ENCODE measurements at regions not wholly inside any gene's neighbourhood (a gene's known extent, or its start where the extent isn't known, plus 50 kb on each side); places are given as distances from the start of the nearest gene placed in this dataset.

DNA sequence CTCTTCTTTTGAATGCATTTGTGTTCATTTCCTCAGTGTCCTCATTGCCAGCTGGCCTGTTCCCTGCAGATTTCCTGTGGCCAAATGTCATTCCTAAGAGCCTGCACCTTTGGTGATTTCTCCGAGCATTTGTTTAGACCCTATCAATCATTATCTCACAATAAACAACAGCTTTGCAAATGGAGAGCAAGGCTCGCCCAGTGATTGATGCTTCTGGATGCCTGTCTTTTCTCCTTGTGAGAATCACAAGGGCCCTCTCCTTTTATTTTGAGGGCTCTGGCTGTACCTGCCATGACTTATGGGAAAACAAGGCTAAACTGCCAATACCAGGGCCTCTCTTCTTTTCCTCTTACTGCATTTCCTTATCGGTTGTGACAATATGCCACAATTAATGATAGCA lies 1454.4 kb upstream of the CELF4 start:
- no peak overlapping the region for H3K23ac ChIP-seq (ENCODE audit: low read depth, low read length, poor library complexity)
- no peak overlapping the region for H3K4ac ChIP-seq (ENCODE audit: low read length)
- H3K18ac ChIP-seq (ENCODE audit: low read length): no peak overlapping the region
- no peaks in the 10 kb centered on the region for H3K36me3 ChIP-seq (replicated peaks in 1 of 2; ENCODE audit: control insufficient read depth in 2 of 2, insufficient read depth in 2 of 2, low read length in 2 of 2)
- H3K79me1 ChIP-seq (ENCODE audit: low read depth, low read length): no peaks in the 10 kb centered on the region
- H2AK5ac ChIP-seq (ENCODE audit: low read depth, low read length): no peak overlapping the region
- peak overlapping the region; percentile 27 for H2AFZ ChIP-seq (ENCODE audit: low read length)
- H3K4me3 ChIP-seq (ENCODE audit: low read length in 2 of 2): no peak overlapping the region
- no peak overlapping the region for H4K91ac ChIP-seq (ENCODE audit: low read depth, low read length, poor library complexity)
- H4K8ac ChIP-seq (ENCODE audit: low read depth, low read length): no peak overlapping the region
- H3K27ac ChIP-seq (replicated peaks; ENCODE audit: low read length): no peak overlapping the region
- no peak overlapping the region for H3K14ac ChIP-seq (ENCODE audit: low read length)
- H2BK5ac ChIP-seq (ENCODE audit: low read length): no peak overlapping the region
- no peaks in the 10 kb centered on the region for H3K9me3 ChIP-seq (replicated peaks in 1 of 2; ENCODE audit: control insufficient read depth in 2 of 2, insufficient read depth in 1 of 2, low read depth in 1 of 2, low read length in 2 of 2)
- H2BK12ac ChIP-seq (ENCODE audit: low read length): no peak overlapping the region
- WGBS, 2 donors (ENCODE audit: extremely low coverage in 2 of 2, insufficient read length in 2 of 2, insufficient replicate concordance in 1 of 2): no CpG with 5 or more reads among the region's 3 CpGs
- no peak for DNase-seq (ENCODE audit: low spot score)
- no peak overlapping the region for H3K9ac ChIP-seq (ENCODE audit: low read depth, low read length, poor library complexity)
- no peak overlapping the region for H3K4me2 ChIP-seq (ENCODE audit: insufficient read depth, low read length, poor library complexity, severe bottlenecking)
- no peak overlapping the region for H2BK15ac ChIP-seq (ENCODE audit: low read length)
- H2BK120ac ChIP-seq (ENCODE audit: low read depth, low read length): no peak overlapping the region
- no peaks in the 10 kb centered on the region for H3K4me1 ChIP-seq (ENCODE audit: control insufficient read depth in 2 of 2, insufficient read depth in 1 of 2, low read depth in 1 of 2, low read length in 2 of 2)
- H3K27me3 ChIP-seq (ENCODE audit: control insufficient read depth in 3 of 3, insufficient read depth in 3 of 3, low read depth in 1 of 3, low read length in 3 of 3): no peaks in the 10 kb centered on the region

DNA sequence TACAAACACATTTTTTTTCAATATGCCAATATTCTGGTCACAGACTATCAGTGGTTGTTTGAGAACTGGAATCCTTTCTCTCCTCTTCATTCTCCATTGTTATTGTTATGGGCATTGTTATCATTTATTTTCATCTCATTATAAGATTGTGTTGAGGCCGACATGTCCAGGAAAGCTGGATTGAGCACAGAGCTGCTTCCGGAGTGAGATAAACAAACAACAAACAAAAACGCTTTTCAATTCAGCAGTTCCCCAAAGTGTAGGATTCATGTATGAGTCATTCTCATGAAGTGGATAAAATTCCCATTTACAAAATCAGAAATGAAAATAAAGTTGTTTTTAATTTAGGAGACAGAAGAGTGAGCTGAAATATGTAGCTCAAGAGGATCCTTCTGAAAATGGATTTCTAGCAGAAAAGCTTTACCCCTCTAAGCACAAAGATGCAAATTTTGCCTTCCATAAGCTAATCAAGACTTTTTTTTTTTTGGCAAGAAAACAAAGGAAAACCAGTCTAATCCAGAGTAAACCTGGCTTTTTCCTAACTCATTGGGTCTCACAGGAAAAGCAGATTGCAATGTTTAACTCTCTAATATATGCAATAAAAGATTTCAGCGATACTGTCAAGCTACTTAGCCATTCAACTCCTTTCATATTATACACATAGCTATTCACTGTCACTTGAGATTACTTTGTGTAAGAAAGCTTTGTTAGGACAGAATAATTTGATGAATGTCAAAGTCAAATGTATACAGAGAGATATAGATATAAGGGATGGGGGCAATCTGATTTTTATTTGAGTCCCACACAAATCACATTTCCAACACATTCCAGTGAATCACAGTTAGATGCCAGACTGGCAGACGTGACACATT lies 1441.7 kb upstream of the CELF4 start:
- H2BK120ac ChIP-seq (ENCODE audit: low read depth, low read length): no peak overlapping the region
- no peaks in the 10 kb centered on the region for H3K79me1 ChIP-seq (ENCODE audit: low read depth, low read length)
- no peak overlapping the region for H2AK5ac ChIP-seq (ENCODE audit: low read depth, low read length)
- H3K4me3 ChIP-seq (ENCODE audit: low read length in 2 of 2): no peak overlapping the region
- no peak overlapping the region for H3K4me2 ChIP-seq (ENCODE audit: insufficient read depth, low read length, poor library complexity, severe bottlenecking)
- H2BK12ac ChIP-seq (ENCODE audit: low read length): no peak overlapping the region
- no peaks in the 10 kb centered on the region for H3K9me3 ChIP-seq (replicated peaks in 1 of 2; ENCODE audit: control insufficient read depth in 2 of 2, insufficient read depth in 1 of 2, low read depth in 1 of 2, low read length in 2 of 2)
- H3K23ac ChIP-seq (ENCODE audit: low read depth, low read length, poor library complexity): no peak overlapping the region
- H4K91ac ChIP-seq (ENCODE audit: low read depth, low read length, poor library complexity): no peak overlapping the region
- no peaks in the 10 kb centered on the region for H3K36me3 ChIP-seq (replicated peaks in 1 of 2; ENCODE audit: control insufficient read depth in 2 of 2, insufficient read depth in 2 of 2, low read length in 2 of 2)
- no peak overlapping the region for H4K8ac ChIP-seq (ENCODE audit: low read depth, low read length)
- no peak overlapping the region for H2BK15ac ChIP-seq (ENCODE audit: low read length)
- no peaks in the 10 kb centered on the region for H3K27me3 ChIP-seq (ENCODE audit: control insufficient read depth in 3 of 3, insufficient read depth in 3 of 3, low read depth in 1 of 3, low read length in 3 of 3)
- no peak overlapping the region for H3K9ac ChIP-seq (ENCODE audit: low read depth, low read length, poor library complexity)
- H3K18ac ChIP-seq (ENCODE audit: low read length): no peak overlapping the region
- WGBS, 2 donors (ENCODE audit: extremely low coverage in 2 of 2, insufficient read length in 2 of 2, insufficient replicate concordance in 1 of 2): no CpG with 5 or more reads among the region's 5 CpGs
- no peak overlapping the region for H2AFZ ChIP-seq (ENCODE audit: low read length)
- no peak overlapping the region for H3K14ac ChIP-seq (ENCODE audit: low read length)
- no peaks in the 10 kb centered on the region for H3K4me1 ChIP-seq (ENCODE audit: control insufficient read depth in 2 of 2, insufficient read depth in 1 of 2, low read depth in 1 of 2, low read length in 2 of 2)
- no peak overlapping the region for H3K27ac ChIP-seq (replicated peaks; ENCODE audit: low read length)
- H3K4ac ChIP-seq (ENCODE audit: low read length): no peak overlapping the region
- DNase-seq (ENCODE audit: low spot score): no peak
- H2BK5ac ChIP-seq (ENCODE audit: low read length): no peak overlapping the region

DNA sequence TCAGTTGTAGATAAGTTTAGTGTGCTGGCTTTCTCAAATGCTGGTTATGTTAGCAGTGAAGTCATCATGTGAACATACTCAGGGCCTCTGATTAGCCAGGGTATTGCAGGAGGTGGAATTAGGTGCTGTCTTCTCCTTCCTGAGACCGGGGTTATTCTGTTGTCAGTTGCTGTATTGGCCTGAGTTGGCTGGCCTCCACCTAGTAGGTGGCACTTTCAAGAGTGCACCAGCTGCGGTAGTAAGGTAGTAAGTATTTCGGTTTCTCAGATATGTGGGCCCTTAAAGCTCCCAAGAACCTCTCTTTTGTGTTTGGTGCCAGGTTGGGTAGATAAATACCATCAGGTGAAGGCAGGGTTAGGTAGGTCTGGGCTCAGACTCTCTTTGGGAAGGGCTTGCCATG lies 1430.5 kb upstream of the CELF4 start:
- no peak overlapping the region for H3K18ac ChIP-seq (ENCODE audit: low read length)
- H3K27ac ChIP-seq (replicated peaks; ENCODE audit: low read length): no peak overlapping the region
- no peak overlapping the region for H2AK5ac ChIP-seq (ENCODE audit: low read depth, low read length)
- H3K27me3 ChIP-seq (ENCODE audit: control insufficient read depth in 3 of 3, insufficient read depth in 3 of 3, low read depth in 1 of 3, low read length in 3 of 3): peaks cover 0 to 2% (median 0%) of the 10 kb centered on the region in 3 experiments
- H3K36me3 ChIP-seq (replicated peaks in 1 of 2; ENCODE audit: control insufficient read depth in 2 of 2, insufficient read depth in 2 of 2, low read length in 2 of 2): no peaks in the 10 kb centered on the region
- H3K4ac ChIP-seq (ENCODE audit: low read length): no peak overlapping the region
- H3K4me1 ChIP-seq (ENCODE audit: control insufficient read depth in 2 of 2, insufficient read depth in 1 of 2, low read depth in 1 of 2, low read length in 2 of 2): no peaks in the 10 kb centered on the region
- no peak overlapping the region for H3K14ac ChIP-seq (ENCODE audit: low read length)
- no peak overlapping the region for H3K9ac ChIP-seq (ENCODE audit: low read depth, low read length, poor library complexity)
- H3K4me3 ChIP-seq (ENCODE audit: low read length in 2 of 2): no peak overlapping the region
- no peak overlapping the region for H2BK15ac ChIP-seq (ENCODE audit: low read length)
- no peak overlapping the region for H2BK5ac ChIP-seq (ENCODE audit: low read length)
- H3K4me2 ChIP-seq (ENCODE audit: insufficient read depth, low read length, poor library complexity, severe bottlenecking): no peak overlapping the region
- H2AFZ ChIP-seq (ENCODE audit: low read length): no peak overlapping the region
- H2BK120ac ChIP-seq (ENCODE audit: low read depth, low read length): no peak overlapping the region
- no peak overlapping the region for H3K23ac ChIP-seq (ENCODE audit: low read depth, low read length, poor library complexity)
- WGBS, 2 donors (ENCODE audit: extremely low coverage in 2 of 2, insufficient read length in 2 of 2, insufficient replicate concordance in 1 of 2): no CpG with 5 or more reads among the region's 3 CpGs
- DNase-seq (ENCODE audit: low spot score): no peak
- H3K79me1 ChIP-seq (ENCODE audit: low read depth, low read length): no peaks in the 10 kb centered on the region
- H2BK12ac ChIP-seq (ENCODE audit: low read length): no peak overlapping the region
- H4K91ac ChIP-seq (ENCODE audit: low read depth, low read length, poor library complexity): no peak overlapping the region
- no peaks in the 10 kb centered on the region for H3K9me3 ChIP-seq (replicated peaks in 1 of 2; ENCODE audit: control insufficient read depth in 2 of 2, insufficient read depth in 1 of 2, low read depth in 1 of 2, low read length in 2 of 2)
- H4K8ac ChIP-seq (ENCODE audit: low read depth, low read length): no peak overlapping the region

DNA sequence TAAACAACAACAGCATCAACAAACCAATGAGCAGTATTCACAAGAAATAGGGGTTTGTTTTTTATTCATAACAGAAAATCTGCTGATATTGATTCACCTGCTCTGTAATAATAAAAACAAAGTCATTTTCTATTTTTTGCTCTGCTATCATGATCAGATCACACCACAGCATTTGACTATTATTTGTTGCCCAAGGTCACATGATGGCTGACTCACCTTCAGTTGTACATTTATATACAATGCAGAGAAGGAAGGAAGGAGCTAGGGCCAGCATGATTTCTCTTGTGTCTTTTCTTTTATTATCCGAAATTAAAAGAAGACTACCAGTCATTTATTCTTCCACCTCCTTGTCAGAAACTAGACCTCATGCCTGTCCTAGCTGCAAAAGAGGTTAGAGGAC lies 1427.7 kb upstream of the CELF4 start:
- H3K4me3 ChIP-seq (ENCODE audit: low read length in 2 of 2): no peak overlapping the region
- H3K27me3 ChIP-seq (ENCODE audit: control insufficient read depth in 3 of 3, insufficient read depth in 3 of 3, low read depth in 1 of 3, low read length in 3 of 3): peaks cover 0 to 2% (median 0%) of the 10 kb centered on the region in 3 experiments
- H4K8ac ChIP-seq (ENCODE audit: low read depth, low read length): no peak overlapping the region
- H2AK5ac ChIP-seq (ENCODE audit: low read depth, low read length): no peak overlapping the region
- no peak overlapping the region for H2BK12ac ChIP-seq (ENCODE audit: low read length)
- H2BK15ac ChIP-seq (ENCODE audit: low read length): no peak overlapping the region
- no peak overlapping the region for H2BK120ac ChIP-seq (ENCODE audit: low read depth, low read length)
- no peak overlapping the region for H2AFZ ChIP-seq (ENCODE audit: low read length)
- no peak overlapping the region for H3K4me2 ChIP-seq (ENCODE audit: insufficient read depth, low read length, poor library complexity, severe bottlenecking)
- no peak overlapping the region for H4K91ac ChIP-seq (ENCODE audit: low read depth, low read length, poor library complexity)
- DNase-seq (ENCODE audit: low spot score): no peak
- no CpG with 5 or more reads among the region's 1 CpG for WGBS, 2 donors (ENCODE audit: extremely low coverage in 2 of 2, insufficient read length in 2 of 2, insufficient replicate concordance in 1 of 2)
- no peak overlapping the region for H3K23ac ChIP-seq (ENCODE audit: low read depth, low read length, poor library complexity)
- no peak overlapping the region for H3K18ac ChIP-seq (ENCODE audit: low read length)
- H3K4ac ChIP-seq (ENCODE audit: low read length): no peak overlapping the region
- no peaks in the 10 kb centered on the region for H3K4me1 ChIP-seq (ENCODE audit: control insufficient read depth in 2 of 2, insufficient read depth in 1 of 2, low read depth in 1 of 2, low read length in 2 of 2)
- H3K9ac ChIP-seq (ENCODE audit: low read depth, low read length, poor library complexity): no peak overlapping the region
- no peaks in the 10 kb centered on the region for H3K9me3 ChIP-seq (replicated peaks in 1 of 2; ENCODE audit: control insufficient read depth in 2 of 2, insufficient read depth in 1 of 2, low read depth in 1 of 2, low read length in 2 of 2)
- no peaks in the 10 kb centered on the region for H3K79me1 ChIP-seq (ENCODE audit: low read depth, low read length)
- no peaks in the 10 kb centered on the region for H3K36me3 ChIP-seq (replicated peaks in 1 of 2; ENCODE audit: control insufficient read depth in 2 of 2, insufficient read depth in 2 of 2, low read length in 2 of 2)
- H3K14ac ChIP-seq (ENCODE audit: low read length): no peak overlapping the region
- H2BK5ac ChIP-seq (ENCODE audit: low read length): no peak overlapping the region
- H3K27ac ChIP-seq (replicated peaks; ENCODE audit: low read length): no peak overlapping the region

Data from neuronal stem cell (in vitro differentiated cells).